Panc1 (cell line): ENCODE measurements at regions not wholly inside any gene's neighbourhood (a gene's known extent, or its start where the extent isn't known, plus 50 kb on each side); places are given as distances from the start of the nearest gene placed in this dataset.

Experiments
- ATAC-seq: fragments of 200-7000 bp; cut with Tn5 transposase; 2 replicates; pipeline ENCODE4 v1.9.1; 2020; ENCODE audit warnings: mild to moderate bottlenecking, moderate library complexity
- BruUV-seq: library from RNA; stranded (reverse); fragments of 400-500 nt; replicated peaks from 2 replicates; lab custom pipeline; 2021; lab: Mats Ljungman, UMichigan
- CTCF ChIA-PET: fragments of 300-600 bp; sonication (Branson Sonifier 250); formaldehyde crosslinking; loops from one replicate; lab custom pipeline; 2022; ENCODE audit warnings: antibody characterized with exemption; lab: Charles Lee
- POLR2A ChIA-PET: fragments of 300-600 bp; sonication (Branson Sonifier 250); formaldehyde crosslinking; loops from one replicate; lab custom pipeline; 2022; ENCODE audit warnings: antibody characterized with exemption; lab: Charles Lee
- DNase-seq: peaks from one replicate; pipeline ENCODE4 v3.0.0-alpha.2; 2010; ENCODE audit warnings: low read depth, low spot score
- H3K27ac ChIP-seq: 2 replicates; pipeline ENCODE4 v1.5.1; 2011; ENCODE audit warnings: mild to moderate bottlenecking, low read length, inconsistent platforms
- H3K27me3 ChIP-seq: fragments of 200-500 bp; sonication (Bioruptor generic); 2 replicates; pipeline ENCODE4 v1.6.0; 2014; ENCODE audit warnings: low read length, inconsistent platforms; ENCODE audit not compliant: control insufficient read depth, insufficient read depth
- H3K36me3 ChIP-seq: fragments of 200-500 bp; sonication (Bioruptor generic); 2 replicates; pipeline ENCODE4 v1.5.1; 2014; ENCODE audit warnings: inconsistent platforms, mild to moderate bottlenecking, low read length, moderate library complexity; ENCODE audit not compliant: control insufficient read depth, insufficient read depth
- H3K4me1 ChIP-seq: 2 replicates; pipeline ENCODE4 v1.5.1; 2011; ENCODE audit warnings: inconsistent platforms, mild to moderate bottlenecking, low read length, moderate library complexity; ENCODE audit not compliant: control insufficient read depth, insufficient read depth
- H3K4me3 ChIP-seq, 2 experiments: 2 replicates each; pipeline ENCODE4 v1.5.1; 2011 to 2012; ENCODE audit warnings: low read depth in 2 of 2, low read length in 2 of 2, mild to moderate bottlenecking in 2 of 2, inconsistent platforms in 1 of 2, moderate library complexity in 1 of 2
- H3K9me3 ChIP-seq: fragments of 200-500 bp; sonication (Bioruptor generic); 2 replicates; pipeline ENCODE4 v1.5.1; 2014; ENCODE audit warnings: low read depth, mild to moderate bottlenecking, inconsistent platforms, low read length, moderate library complexity; ENCODE audit not compliant: control insufficient read depth, insufficient read depth
- in situ Hi-C: cut with HindIII; loops from 2 replicates; pipeline ENCODE4 v1.10.0; 2016; ENCODE audit warnings: low sequenced_read_pairs, low pct_unique_long_range_greater_than_20kb
- intact Hi-C: fragments of 100-400 bp; cut with micrococcal nuclease; formaldehyde crosslinking; loops from one replicate; pipeline ENCODE4 v1.10.0; 2022; ENCODE audit not compliant: unreplicated experiment
- TF ChIP-seq, protein P1 (sequence below): fragments of 450-650 bp; IDR thresholded peaks from 2 replicates; pipeline ENCODE4 v1.5.1; 2017; ENCODE audit warnings: mild to moderate bottlenecking

DNA sequence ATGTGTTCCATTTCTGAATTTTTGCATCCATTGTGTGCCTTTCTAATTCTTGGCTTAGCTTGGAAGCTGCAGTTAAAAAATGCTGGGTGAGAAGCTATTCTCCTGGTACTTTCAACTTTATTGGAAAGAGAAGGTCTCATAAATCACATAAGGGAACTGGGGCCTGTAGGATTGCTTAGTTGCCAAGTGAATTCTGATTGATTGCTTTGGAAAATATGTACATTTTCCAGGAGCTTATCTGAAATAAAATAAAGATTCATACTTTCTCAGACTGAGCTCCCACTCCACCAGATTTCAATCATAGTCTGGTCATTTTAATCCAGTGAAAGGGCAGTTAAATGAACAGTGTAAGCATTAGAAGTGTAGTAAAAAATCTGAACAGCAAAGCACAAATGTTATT lies 50.0 kb upstream of the PRICKLE1 start:
- Histone ChIP-seq H3K27ac (no peak overlapping the region), H3K27me3 (no peaks in the 10 kb centered on the region), H3K4me3 (no peak overlapping the region), H3K9me3 (no peaks in the 10 kb centered on the region), H3K4me1 (no peaks in the 10 kb centered on the region), H3K36me3 (no peaks in the 10 kb centered on the region)
- ChIA-PET CTCF (no interaction called here), POLR2A (interaction anchor here (0.5 kb wide), 1 partner anchor 80 kb away, joined by 3 read pairs; no protein-coding TSS in a partner anchor)
- in situ Hi-C loops (no loop called here), intact Hi-C loops (no loop called here)
- TF ChIP-seq, protein P1, sequence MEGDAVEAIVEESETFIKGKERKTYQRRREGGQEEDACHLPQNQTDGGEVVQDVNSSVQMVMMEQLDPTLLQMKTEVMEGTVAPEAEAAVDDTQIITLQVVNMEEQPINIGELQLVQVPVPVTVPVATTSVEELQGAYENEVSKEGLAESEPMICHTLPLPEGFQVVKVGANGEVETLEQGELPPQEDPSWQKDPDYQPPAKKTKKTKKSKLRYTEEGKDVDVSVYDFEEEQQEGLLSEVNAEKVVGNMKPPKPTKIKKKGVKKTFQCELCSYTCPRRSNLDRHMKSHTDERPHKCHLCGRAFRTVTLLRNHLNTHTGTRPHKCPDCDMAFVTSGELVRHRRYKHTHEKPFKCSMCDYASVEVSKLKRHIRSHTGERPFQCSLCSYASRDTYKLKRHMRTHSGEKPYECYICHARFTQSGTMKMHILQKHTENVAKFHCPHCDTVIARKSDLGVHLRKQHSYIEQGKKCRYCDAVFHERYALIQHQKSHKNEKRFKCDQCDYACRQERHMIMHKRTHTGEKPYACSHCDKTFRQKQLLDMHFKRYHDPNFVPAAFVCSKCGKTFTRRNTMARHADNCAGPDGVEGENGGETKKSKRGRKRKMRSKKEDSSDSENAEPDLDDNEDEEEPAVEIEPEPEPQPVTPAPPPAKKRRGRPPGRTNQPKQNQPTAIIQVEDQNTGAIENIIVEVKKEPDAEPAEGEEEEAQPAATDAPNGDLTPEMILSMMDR: no peak
- ATAC-seq: no peak
- no peak for DNase-seq
- no TSS peak for BruUV-seq
